ENCODE measurements at regions not wholly inside any gene's neighbourhood (a gene's known extent, or its start where the extent isn't known, plus 50 kb on each side); places are given as distances from the start of the nearest gene placed in this dataset.

DNA sequence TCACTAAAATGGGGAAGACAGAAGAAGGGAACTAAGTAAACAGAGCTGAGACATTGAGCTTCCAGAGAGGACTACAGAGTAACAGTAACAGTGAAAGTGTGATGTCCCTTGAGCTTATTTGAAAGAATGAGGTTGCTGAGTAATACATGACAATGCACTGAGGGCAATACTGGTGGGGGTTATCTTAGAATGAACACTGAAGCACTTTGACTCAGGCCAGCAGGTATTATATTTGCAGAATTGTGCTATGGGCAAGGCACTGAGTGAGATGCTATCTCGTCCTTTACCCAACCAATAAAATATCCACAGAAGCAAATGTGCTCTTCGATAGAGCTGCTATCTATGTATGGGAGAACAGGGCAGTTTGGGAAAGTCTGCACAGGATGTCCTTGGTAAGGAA is 133.2 kb downstream of the DISP1 start:
- no peaks in the 10 kb centered on the region for H3K27me3 Mint-ChIP-seq (ENCODE audit: low read depth)
- peaks cover 1% of the 10 kb centered on the region for H3K4me1 Mint-ChIP-seq
- TF ChIP-seq, protein P1, sequence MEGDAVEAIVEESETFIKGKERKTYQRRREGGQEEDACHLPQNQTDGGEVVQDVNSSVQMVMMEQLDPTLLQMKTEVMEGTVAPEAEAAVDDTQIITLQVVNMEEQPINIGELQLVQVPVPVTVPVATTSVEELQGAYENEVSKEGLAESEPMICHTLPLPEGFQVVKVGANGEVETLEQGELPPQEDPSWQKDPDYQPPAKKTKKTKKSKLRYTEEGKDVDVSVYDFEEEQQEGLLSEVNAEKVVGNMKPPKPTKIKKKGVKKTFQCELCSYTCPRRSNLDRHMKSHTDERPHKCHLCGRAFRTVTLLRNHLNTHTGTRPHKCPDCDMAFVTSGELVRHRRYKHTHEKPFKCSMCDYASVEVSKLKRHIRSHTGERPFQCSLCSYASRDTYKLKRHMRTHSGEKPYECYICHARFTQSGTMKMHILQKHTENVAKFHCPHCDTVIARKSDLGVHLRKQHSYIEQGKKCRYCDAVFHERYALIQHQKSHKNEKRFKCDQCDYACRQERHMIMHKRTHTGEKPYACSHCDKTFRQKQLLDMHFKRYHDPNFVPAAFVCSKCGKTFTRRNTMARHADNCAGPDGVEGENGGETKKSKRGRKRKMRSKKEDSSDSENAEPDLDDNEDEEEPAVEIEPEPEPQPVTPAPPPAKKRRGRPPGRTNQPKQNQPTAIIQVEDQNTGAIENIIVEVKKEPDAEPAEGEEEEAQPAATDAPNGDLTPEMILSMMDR (IDR thresholded peaks at IDR 0.05; ENCODE audit: unreplicated experiment in 3 of 3): no peak
- no peak overlapping the region for H3K4me3 Mint-ChIP-seq
- H3K27ac Mint-ChIP-seq: no peak overlapping the region
- H3K9me3 Mint-ChIP-seq: no peaks in the 10 kb centered on the region
- peaks cover 54% of the 10 kb centered on the region for H3K36me3 Mint-ChIP-seq (ENCODE audit: low read depth)

- H3K4me3 Mint-ChIP-seq: no peak overlapping the region
- no peaks in the 10 kb centered on the region for H3K9me3 Mint-ChIP-seq
- H3K4me1 Mint-ChIP-seq: peaks cover 11% of the 10 kb centered on the region
- peaks cover 34% of the 10 kb centered on the region for H3K36me3 Mint-ChIP-seq (ENCODE audit: low read depth)
- no peaks in the 10 kb centered on the region for H3K27me3 Mint-ChIP-seq (ENCODE audit: low read depth)
- H3K27ac Mint-ChIP-seq: no peak overlapping the region
- TF ChIP-seq, protein P1 (IDR thresholded peaks at IDR 0.05; ENCODE audit: unreplicated experiment in 3 of 3): no peak
Measured at GRCh38 chr1:222950892-222951291, 136.1 kb downstream of the DISP1 start.

DNA sequence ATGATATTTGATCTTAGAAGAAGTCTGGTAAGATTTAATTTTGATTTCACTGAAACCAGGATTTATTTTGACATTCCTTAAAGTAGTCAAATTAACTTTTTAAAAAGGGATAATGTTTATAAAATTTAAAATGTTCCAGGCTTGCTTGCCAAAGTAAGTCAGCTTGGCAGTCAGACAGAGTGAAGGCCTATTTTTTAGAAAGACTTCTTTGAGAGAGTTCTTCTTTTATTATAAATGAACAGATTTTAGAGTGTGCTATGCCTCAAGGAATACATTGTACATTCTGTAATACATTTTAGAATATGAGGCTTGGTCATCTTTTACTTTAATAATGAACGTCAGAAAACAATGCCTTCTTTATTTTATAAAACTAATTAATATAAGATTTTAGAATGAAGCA is 138.7 kb downstream of the DISP1 start:
- Mint-ChIP-seq H3K9me3 (no peaks in the 10 kb centered on the region), H3K27ac (peak overlapping the region in 2 of 3 experiments; percentile 41 to 68), H3K36me3 (ENCODE audit: low read depth) (peaks cover 20% of the 10 kb centered on the region), H3K27me3 (ENCODE audit: low read depth) (no peaks in the 10 kb centered on the region), H3K4me1 (peaks cover 22% of the 10 kb centered on the region), H3K4me3 (no peak overlapping the region)
- TF ChIP-seq, protein P1 (IDR thresholded peaks at IDR 0.05; ENCODE audit: unreplicated experiment in 3 of 3): no peak

GRCh38 chr1:222955964-222956363 is 141.1 kb downstream of the DISP1 start:
- Mint-ChIP-seq H3K36me3 (ENCODE audit: low read depth) (peaks cover 27% of the 10 kb centered on the region), H3K9me3 (peaks cover 2% of the 10 kb centered on the region), H3K4me3 (no peak overlapping the region), H3K4me1 (peaks cover 22% of the 10 kb centered on the region), H3K27ac (peak overlapping the region in 1 of 3 experiments; percentile 4), H3K27me3 (ENCODE audit: low read depth) (no peaks in the 10 kb centered on the region)
- TF ChIP-seq, protein P1 (IDR thresholded peaks at IDR 0.05; ENCODE audit: unreplicated experiment in 3 of 3): no peak

DNA sequence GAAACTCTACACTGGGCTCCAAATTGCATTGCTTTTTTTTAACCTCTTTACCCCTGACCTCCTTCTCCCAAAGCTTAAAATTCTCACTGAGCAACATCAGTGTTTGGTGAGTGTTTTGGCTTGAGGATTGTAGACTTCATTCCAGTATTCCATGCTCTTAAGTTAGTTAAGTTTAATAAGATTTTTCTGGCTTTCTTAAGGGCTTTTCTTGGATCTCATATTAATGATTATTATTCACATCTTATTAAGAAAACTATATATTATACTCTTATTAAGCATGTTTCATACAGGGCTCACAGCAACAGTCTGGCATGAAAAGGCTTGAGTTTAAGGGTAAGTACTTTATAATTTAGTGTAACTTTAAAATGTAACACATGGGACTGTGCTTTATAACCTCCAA is 141.8 kb downstream of the DISP1 start:
- Mint-ChIP-seq H3K27ac (peak overlapping the region in 1 of 3 experiments; percentile 4), H3K4me3 (no peak overlapping the region), H3K27me3 (ENCODE audit: low read depth) (no peaks in the 10 kb centered on the region), H3K36me3 (ENCODE audit: low read depth) (peaks cover 28% of the 10 kb centered on the region), H3K4me1 (peaks cover 22% of the 10 kb centered on the region), H3K9me3 (peaks cover 2% of the 10 kb centered on the region)
- TF ChIP-seq, protein P1 (IDR thresholded peaks at IDR 0.05; ENCODE audit: unreplicated experiment in 3 of 3): no peak

DNA sequence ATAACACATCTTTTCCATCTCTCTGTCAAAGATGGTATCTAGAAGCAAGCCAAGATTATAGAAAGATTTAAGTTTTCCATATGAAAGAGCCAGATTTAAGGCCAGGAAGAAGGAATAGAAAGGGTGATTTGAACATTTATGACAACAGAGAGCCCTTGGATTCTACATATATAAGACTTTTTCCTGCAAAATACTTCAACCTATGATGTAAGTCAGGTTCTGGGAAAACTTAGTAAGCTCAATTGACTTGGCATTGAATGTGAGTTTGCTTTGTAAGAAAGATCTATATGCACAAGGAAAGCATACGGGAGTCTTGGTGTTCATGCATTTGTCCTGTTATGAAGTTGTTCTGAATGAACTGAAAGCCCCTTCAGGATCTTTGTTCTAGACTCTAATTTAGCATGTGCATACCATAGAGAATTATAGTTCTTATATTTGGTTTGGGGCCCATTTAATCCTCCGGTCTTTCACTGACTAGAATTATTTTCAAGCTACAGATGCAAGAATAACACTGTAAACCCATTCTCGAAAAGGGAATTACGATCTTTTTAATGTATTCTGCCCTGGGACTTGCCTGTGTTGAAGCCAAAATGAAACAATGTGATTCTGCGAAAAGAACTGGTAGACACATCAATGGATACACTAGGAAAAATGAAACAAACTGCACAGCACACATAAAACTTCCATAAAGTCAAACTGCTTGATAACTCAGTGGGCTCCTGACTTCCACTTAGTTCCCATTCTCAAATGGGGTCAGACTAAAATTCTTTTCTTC is 152.8 kb downstream of the DISP1 start:
- peaks cover 4% of the 10 kb centered on the region for H3K36me3 Mint-ChIP-seq (ENCODE audit: low read depth)
- no peaks in the 10 kb centered on the region for H3K27me3 Mint-ChIP-seq (ENCODE audit: low read depth)
- H3K4me3 Mint-ChIP-seq: no peak overlapping the region
- peak overlapping the region in 1 of 3 experiments; percentile 16 for H3K27ac Mint-ChIP-seq
- no peaks in the 10 kb centered on the region for H3K9me3 Mint-ChIP-seq
- H3K4me1 Mint-ChIP-seq: peaks cover 19% of the 10 kb centered on the region
- TF ChIP-seq, protein P1 (IDR thresholded peaks at IDR 0.05; ENCODE audit: unreplicated experiment in 3 of 3): no peak

All from nephron (organoid).